OCI-LY3 (cell line): ENCODE measurements at regions not wholly inside any gene's neighbourhood (a gene's known extent, or its start where the extent isn't known, plus 50 kb on each side); places are given as distances from the start of the nearest gene placed in this dataset.

Experiments
- CTCF ChIP-seq: fragments of 200-600, 300-600 bp; sonication (generic); IDR thresholded peaks from 2 replicates; pipeline ENCODE4 v1.5.1; 2014; ENCODE audit warnings: antibody characterized with exemption, low read length, low read depth
- EZH2phosphoT487 ChIP-seq: fragments of 200-600 bp; shearing (Covaris generic); IDR thresholded peaks from 2 replicates; pipeline ENCODE4 v1.6.1; 2018; ENCODE audit warnings: antibody characterized with exemption, mixed run types, low read depth

GRCh38 chr5:124045412-124045811, 533.4 kb downstream of the CSNK1G3 start:
- no peak for TF ChIP-seq CTCF
- no peak for TF ChIP-seq EZH2phosphoT487
